ENCODE measurements at regions not wholly inside any gene's neighbourhood (a gene's known extent, or its start where the extent isn't known, plus 50 kb on each side); places are given as distances from the start of the nearest gene placed in this dataset.

GRCh38 chr10:120335553-120335952 is 121.5 kb upstream of the PLPP4 start:
- intact Hi-C loops (cut with micrococcal nuclease; ENCODE audit: unreplicated experiment): loop anchor here (5.0 kb wide), 1 partner anchor 113 kb away; no protein-coding TSS in a partner anchor
- no peak overlapping the region for H3K27ac ChIP-seq (ENCODE audit: low read length)
- in situ Hi-C loops (cut with HindIII; ENCODE audit: low pct_unique_long_range_greater_than_20kb, low sequenced_read_pairs): no loop called here
- POLR2A ChIA-PET: no interaction called here
- no peaks in the 10 kb centered on the region for H3K36me3 ChIP-seq (ENCODE audit: control insufficient read depth, insufficient read depth, low read length)
- TF ChIP-seq TCF7L2 (IDR thresholded peaks at IDR 0.05; ENCODE audit: low read depth, low read length): no peak
- TF ChIP-seq POLR2AphosphoS5 (IDR thresholded peaks at IDR 0.05; ENCODE audit: low read depth, low read length): no peak
- no peak for TF ChIP-seq CTCF (IDR thresholded peaks at IDR 0.05)
- no peak for TF ChIP-seq REST (IDR thresholded peaks at IDR 0.05; ENCODE audit: insufficient read depth in 1 of 2, low read depth in 2 of 2, low read length in 1 of 2)
- no peak for TF ChIP-seq SIN3A (IDR thresholded peaks at IDR 0.05; ENCODE audit: borderline replicate concordance, insufficient read depth, low read depth, low read length)
- no TSS peak for BruUV-seq (replicated peaks)
- CTCF ChIA-PET: no interaction called here
- no peaks in the 10 kb centered on the region for H3K4me1 ChIP-seq (ENCODE audit: control insufficient read depth, insufficient read depth, low read length)
- no peak overlapping the region for H3K4me3 ChIP-seq (ENCODE audit: low read depth in 2 of 2, low read length in 2 of 2)
- DNase-seq (ENCODE audit: low read depth, low spot score) (no peak), ATAC-seq (no peak)
- H3K9me3 ChIP-seq (ENCODE audit: control insufficient read depth, insufficient read depth, low read depth, low read length): no peaks in the 10 kb centered on the region
- no peaks in the 10 kb centered on the region; the same call in 1 of the 2 replicates for H3K27me3 ChIP-seq (ENCODE audit: control insufficient read depth, insufficient read depth, low read length)

GRCh38 chr10:120336306-120336910 is 120.6 kb upstream of the PLPP4 start:
- Histone ChIP-seq H3K27me3 (ENCODE audit: control insufficient read depth, insufficient read depth, low read length) (no peaks in the 10 kb centered on the region; the same call in 1 of the 2 replicates), H3K9me3 (ENCODE audit: control insufficient read depth, insufficient read depth, low read depth, low read length) (no peaks in the 10 kb centered on the region), H3K36me3 (ENCODE audit: control insufficient read depth, insufficient read depth, low read length) (no peaks in the 10 kb centered on the region), H3K4me3 (ENCODE audit: low read depth in 2 of 2, low read length in 2 of 2) (no peak overlapping the region), H3K27ac (ENCODE audit: low read length) (no peak overlapping the region), H3K4me1 (ENCODE audit: control insufficient read depth, insufficient read depth, low read length) (no peaks in the 10 kb centered on the region)
- intact Hi-C loops (cut with micrococcal nuclease; ENCODE audit: unreplicated experiment) (loop anchor here (5.0 kb wide), 1 partner anchor 114 kb away; no protein-coding TSS in a partner anchor), in situ Hi-C loops (cut with HindIII; ENCODE audit: low pct_unique_long_range_greater_than_20kb, low sequenced_read_pairs) (no loop called here)
- BruUV-seq (replicated peaks): no TSS peak
- POLR2A ChIA-PET: no interaction called here
- DNase-seq (ENCODE audit: low read depth, low spot score) (no peak), ATAC-seq (no peak)
- CTCF ChIA-PET: interaction anchor here (0.6 kb wide), 1 partner anchor 398 kb away, joined by 4 read pairs; no protein-coding TSS in a partner anchor
- TF ChIP-seq REST (IDR thresholded peaks at IDR 0.05; ENCODE audit: insufficient read depth in 1 of 2, low read depth in 2 of 2, low read length in 1 of 2): no peak
- TF ChIP-seq POLR2AphosphoS5 (IDR thresholded peaks at IDR 0.05; ENCODE audit: low read depth, low read length): no peak
- TF ChIP-seq SIN3A (IDR thresholded peaks at IDR 0.05; ENCODE audit: borderline replicate concordance, insufficient read depth, low read depth, low read length): no peak
- TF ChIP-seq CTCF (IDR thresholded peaks at IDR 0.05): no peak
- TF ChIP-seq TCF7L2 (IDR thresholded peaks at IDR 0.05; ENCODE audit: low read depth, low read length): no peak
